HS-5 (cell line): ENCODE measurements at regions not wholly inside any gene's neighbourhood (a gene's known extent, or its start where the extent isn't known, plus 50 kb on each side); places are given as distances from the start of the nearest gene placed in this dataset.

ENCODE experiments used
- DNase-seq: peaks from one replicate; pipeline ENCODE4 v3.0.0-alpha.2; 2012; ENCODE audit warnings: low read depth

- DNase-seq = no peak
Measured at GRCh38 chr4:119932277-119932676, 134.4 kb downstream of the MAD2L1 start.

DNA sequence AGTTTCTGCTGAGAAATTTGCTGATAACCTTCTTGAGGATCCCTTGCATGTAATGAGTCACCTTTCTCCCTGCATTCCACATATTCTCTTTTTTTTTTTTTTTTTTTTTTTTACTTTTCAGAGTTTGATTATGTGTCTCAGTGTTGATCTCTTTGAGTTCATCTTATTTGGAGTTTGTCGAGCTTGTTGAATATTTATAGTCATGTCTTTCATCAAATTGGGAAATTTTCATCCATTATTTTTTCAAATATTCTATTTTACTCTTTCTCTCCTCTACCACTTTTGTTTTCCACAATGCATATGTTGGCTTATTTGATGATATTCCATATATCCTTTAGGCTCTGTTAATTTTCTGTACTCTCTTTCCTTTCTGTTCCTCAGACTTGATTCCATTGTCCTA is 136.1 kb downstream of the MAD2L1 start:
- DNase-seq = no peak

- DNase-seq = no peak
Measured at GRCh38 chr4:119921830-119922229, 144.8 kb downstream of the MAD2L1 start.

- no peak for DNase-seq
Measured at GRCh38 chr4:119906277-119906676, 160.4 kb downstream of the MAD2L1 start.

DNA sequence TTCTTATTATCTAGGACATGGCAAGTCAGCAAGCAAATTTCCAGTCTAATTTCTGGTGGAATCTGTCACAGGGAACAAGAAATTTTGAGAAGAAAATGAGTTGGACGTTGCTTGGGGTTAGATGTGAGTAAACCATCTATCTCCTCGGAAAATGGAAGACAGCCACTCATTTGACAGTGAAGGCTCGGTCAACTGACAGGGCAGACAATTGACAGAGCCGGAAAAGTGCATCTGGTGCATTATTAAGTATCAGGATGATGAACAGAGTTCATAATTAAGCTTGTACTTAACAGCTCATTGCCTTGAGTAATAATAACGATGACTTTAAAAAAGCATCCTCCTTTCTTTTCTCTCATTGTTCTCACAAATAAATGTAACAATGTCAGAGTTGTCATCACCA is 168.4 kb downstream of the MAD2L1 start:
- no peak for DNase-seq

DNA sequence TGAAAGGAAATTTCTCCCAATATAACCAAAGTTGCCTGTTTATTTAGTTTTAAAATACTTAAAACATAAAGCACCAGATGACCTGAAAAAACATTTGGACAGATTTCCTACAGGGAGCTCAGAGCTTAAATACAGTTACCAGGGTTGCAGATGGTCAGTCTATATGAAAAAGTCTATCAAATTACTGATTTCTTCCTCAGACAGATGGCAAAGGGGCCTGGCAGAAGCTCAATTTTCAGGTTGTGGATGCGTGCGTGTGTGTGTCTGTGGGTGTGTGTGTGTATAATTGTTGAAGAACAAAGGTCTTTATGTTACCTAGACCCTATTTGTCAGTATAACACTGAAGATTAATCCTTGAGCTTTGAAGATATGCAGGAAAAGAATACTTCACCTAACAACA is 169.4 kb downstream of the MAD2L1 start:
- DNase-seq = no peak

DNA sequence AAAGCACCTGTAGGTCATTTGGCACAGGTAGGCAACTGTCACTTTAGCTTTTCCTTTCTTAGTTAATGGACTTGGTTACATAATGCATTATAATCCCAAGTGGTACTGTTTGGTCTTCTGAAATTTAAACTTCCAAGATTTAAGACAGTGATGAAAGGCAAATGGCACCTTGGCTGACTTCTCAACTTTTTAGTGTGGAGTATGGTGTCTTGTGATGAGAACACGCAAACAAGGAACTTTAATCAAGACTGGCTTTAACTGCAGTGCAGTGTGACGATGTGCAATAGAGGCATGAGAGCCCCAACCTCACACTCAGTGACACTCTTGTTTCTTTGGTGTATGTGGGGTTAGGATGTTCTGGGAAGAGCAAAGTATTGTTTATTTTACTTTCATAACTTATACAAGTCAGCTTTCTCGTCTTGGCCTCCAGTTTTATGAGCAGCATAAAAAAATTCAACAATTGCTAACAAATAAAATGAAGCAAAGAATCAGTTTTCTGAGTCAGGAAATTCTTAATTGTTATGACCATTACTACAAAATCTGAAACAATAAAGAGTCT is 171.9 kb downstream of the MAD2L1 start:
- no peak for DNase-seq

- no peak for DNase-seq
Measured at GRCh38 chr4:119873794-119874325, 192.8 kb downstream of the MAD2L1 start.

DNA sequence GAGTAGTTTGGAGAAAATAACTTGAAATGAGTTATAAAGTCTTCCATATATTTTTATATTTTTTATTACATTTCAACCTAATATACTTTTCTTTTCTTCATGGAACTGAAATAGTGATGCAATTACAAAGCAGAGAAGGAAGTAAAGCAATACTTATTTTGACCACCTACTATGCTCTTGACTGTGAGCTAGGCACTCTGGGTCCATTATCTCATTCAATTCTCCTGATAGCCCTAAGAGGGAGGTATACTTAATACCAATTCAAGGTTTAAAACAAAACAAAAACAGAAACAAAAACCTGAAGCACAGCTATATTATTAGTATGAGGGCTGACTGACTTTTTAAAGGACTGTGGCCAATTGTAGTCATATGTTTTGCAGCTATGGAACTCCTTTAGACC is 193.5 kb downstream of the MAD2L1 start:
- DNase-seq = no peak

GRCh38 chr4:119872371-119873016 is 194.2 kb downstream of the MAD2L1 start:
- no peak for DNase-seq

DNA sequence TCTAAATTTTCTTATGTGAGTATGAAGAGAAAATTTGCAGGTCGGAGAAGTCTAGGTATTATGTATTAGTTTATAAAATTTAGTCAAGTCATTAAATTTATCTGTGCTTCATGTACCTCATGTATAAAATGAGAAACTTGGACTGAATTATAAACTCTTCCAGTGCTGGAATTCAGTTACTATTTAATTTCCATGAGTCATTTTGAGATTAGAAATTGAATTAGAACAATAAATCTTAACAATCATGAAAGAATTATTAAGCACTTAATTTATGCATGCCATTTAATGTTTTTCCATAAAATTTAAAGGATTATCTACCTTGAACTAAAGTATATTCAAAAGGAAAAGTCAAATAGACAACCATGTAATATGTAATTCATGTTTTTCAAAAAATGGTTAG is 195.8 kb downstream of the MAD2L1 start:
- no peak for DNase-seq

GRCh38 chr4:119865789-119866188 is 200.9 kb downstream of the MAD2L1 start:
- no peak for DNase-seq

- no peak for DNase-seq
Measured at GRCh38 chr4:119865389-119865788, 201.3 kb downstream of the MAD2L1 start.

DNA sequence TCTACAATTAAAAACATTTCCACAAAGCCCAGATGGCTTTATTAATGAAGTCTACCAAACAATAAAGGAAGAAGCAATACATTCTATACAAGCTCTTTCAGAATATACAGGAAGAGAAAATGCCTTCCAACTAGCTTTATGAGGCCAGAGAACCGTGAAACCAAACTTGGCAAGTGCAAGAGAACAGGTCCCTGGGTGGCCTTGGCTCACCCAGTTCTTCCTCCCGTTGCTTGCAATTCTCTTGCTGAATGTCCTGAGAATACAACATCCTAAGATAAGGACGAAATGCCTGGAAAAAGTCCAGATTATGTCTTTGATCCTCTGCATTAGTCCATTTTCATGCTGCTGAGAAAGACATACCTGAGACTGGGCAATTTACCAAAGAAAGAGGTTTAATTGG is 204.9 kb downstream of the MAD2L1 start:
- no peak for DNase-seq

- DNase-seq = no peak
Measured at GRCh38 chr4:119858176-119858575, 208.5 kb downstream of the MAD2L1 start.

GRCh38 chr4:119854364-119854763 is 212.3 kb downstream of the MAD2L1 start:
- no peak for DNase-seq

- DNase-seq = no peak
Measured at GRCh38 chr4:119851649-119852048, 215.0 kb downstream of the MAD2L1 start.

DNA sequence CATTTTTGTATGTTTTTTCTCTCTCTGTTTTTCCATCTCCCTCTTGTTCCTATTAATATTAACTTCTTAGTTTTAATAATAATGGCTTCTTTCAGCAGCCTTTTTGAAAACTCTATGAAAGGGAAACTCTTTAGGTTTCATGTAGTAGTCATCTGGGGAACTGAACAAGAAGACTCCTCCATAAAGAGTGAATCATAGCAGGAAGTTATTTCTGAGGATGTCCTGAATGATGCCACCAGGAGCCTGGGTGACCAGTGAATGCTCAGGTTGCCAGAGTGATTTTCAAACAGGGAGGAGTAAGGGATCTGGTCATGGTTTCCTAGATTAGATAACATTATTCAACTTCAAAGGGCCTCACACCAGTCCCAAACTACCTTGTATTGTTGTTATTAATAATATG is 212.8 kb upstream of the PDE5A start:
- DNase-seq = no peak

- DNase-seq = no peak
Measured at GRCh38 chr4:119835613-119835910, 207.0 kb upstream of the PDE5A start.

DNA sequence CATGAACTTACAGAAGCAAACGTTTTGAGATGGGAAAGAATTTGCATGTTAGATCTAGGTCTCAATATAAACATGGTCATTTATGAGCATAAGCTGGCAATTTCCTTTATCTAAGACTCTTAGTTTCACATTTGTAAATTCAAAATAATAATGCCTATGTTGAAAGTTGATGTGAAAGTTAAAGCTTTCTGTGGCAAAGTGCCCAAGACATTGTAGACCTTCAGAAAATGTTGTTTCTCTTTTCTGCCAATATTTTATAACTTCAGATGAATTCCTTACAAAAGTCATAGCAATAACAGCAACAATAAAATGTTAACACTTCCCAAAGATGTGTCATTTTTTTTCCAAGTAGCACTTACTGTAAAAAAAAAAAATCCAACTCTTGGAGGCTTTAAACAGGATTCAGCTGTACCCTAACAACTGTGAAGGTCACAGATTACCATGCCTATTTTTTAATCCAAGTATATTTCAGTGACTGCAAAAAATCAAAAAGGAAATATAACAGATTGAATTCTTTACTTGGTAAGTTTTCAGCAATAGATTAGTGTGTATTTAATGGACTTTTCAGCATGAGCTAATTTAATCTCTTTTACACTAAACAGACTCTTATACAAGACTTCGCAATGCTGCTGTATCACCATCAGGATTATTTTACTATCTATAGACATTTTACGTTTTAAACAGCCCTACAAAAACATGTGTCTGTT is 206.5 kb upstream of the PDE5A start:
- no peak for DNase-seq

DNA sequence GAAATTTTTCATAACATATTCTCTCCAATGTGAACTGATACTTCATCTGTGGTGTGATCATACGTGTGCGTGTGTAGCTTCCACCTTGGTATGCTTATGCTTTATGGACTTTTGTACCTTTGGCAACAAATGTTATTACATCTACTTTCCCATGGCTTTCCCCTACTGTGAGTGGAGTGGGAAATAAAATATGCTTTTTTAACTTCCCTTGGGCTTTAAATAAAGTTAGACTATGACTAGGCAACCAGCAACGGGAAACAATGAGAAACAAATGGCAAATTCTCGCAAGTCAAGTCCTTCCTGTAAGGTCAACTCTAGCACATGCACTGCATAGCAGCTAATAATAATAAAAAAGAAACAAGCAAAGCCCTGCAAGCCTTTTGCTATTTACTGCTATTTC is 205.0 kb upstream of the PDE5A start:
- DNase-seq = no peak

- no peak for DNase-seq
Measured at GRCh38 chr4:119832776-119833175, 204.2 kb upstream of the PDE5A start.

GRCh38 chr4:119829326-119829725 is 200.7 kb upstream of the PDE5A start:
- no peak for DNase-seq

DNA sequence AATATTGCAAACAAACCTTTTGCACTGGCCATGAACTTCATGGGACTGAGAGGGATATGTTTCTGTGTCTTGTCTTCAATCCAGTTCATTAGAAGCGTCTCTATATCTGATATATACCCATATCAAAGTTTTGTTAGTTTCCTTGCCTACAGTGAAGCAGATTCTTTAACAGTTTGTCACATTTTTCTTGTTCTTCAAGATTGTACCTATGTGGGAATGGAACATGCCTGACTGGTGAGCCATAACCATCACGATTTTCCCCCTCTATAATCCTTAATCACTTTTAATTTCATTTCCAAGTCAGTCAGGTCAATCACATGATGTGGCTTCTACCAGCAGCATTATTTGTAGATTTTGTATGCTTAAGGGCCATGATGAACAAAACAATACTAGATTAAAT is 197.1 kb upstream of the PDE5A start:
- DNase-seq = no peak
